ENCODE measurements at regions not wholly inside any gene's neighbourhood (a gene's known extent, or its start where the extent isn't known, plus 50 kb on each side); places are given as distances from the start of the nearest gene placed in this dataset.

DNA sequence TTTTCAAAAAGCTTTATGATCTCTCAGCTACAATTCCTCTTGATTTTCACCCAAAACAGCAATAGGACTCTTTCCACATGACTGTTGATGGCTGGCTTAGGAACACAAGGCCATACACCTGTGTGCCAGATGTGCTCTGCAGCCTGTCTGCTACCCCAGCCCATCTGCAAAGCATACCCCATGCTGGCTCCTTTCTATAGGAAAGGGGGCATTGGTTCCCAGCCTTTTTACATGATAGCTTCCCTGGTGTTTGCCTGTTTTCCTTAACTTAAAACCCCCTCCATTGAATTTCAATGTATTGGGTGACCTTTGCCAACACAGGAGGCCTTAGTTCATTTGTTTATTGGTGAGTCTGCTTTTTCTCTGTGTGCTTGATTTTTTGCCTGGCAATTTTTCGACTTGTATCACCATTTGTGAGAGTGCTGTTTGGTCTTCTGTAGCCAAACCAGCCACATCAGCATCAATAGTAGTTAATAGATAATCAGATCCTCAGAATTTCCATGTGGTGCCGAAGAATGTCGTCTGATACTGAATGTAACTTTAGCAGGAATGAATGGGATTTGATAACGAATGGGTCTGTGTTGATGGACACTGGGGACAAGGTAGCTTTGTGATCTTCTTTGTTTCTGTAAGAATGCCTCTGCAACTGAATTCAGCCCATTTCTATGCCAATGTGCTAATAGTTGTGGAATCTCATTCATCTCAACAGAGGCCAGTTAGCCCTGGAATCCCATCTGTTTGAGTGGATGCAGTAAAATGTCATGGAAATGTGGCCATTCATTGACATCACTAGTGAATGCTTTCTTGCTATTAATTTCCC, 272.2 kb upstream of the RARB start:
- no peak for DNase-seq (ENCODE audit: low read depth)
- TF ChIP-seq, protein P1, sequence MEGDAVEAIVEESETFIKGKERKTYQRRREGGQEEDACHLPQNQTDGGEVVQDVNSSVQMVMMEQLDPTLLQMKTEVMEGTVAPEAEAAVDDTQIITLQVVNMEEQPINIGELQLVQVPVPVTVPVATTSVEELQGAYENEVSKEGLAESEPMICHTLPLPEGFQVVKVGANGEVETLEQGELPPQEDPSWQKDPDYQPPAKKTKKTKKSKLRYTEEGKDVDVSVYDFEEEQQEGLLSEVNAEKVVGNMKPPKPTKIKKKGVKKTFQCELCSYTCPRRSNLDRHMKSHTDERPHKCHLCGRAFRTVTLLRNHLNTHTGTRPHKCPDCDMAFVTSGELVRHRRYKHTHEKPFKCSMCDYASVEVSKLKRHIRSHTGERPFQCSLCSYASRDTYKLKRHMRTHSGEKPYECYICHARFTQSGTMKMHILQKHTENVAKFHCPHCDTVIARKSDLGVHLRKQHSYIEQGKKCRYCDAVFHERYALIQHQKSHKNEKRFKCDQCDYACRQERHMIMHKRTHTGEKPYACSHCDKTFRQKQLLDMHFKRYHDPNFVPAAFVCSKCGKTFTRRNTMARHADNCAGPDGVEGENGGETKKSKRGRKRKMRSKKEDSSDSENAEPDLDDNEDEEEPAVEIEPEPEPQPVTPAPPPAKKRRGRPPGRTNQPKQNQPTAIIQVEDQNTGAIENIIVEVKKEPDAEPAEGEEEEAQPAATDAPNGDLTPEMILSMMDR (IDR thresholded peaks at IDR 0.05; ENCODE audit: insufficient read depth, low read length) = no peak

DNA sequence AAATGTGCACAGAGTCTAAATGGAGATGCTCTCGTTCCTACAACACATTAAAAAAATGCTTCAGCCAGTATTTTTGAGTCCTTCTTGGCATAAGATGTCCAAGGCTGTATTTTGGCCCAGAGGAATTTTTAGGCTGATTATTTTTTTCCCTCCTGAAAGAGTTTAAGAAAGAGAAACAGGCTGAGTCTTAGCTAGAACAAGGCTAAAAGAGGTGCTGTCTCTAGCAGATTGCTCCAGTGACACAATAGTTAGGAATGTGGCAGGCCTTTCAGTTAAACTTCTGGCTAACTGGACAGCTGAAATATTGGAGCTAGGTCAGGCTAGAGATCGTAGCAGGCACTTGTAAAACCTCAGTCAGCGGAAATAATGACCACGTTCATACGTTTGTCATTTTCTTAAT, 271.4 kb upstream of the RARB start:
- TF ChIP-seq, protein P1 (IDR thresholded peaks at IDR 0.05; ENCODE audit: insufficient read depth, low read length) = no peak
- no peak overlapping the region for H3K4me3 ChIP-seq (ENCODE audit: low read depth, low read length)
- DNase-seq (ENCODE audit: low read depth) = peak; percentile 49

More for the DNA sequence above, 272.2 kb upstream of the RARB start:
- no peak overlapping the region for H3K4me3 ChIP-seq (ENCODE audit: low read depth, low read length)

DNA sequence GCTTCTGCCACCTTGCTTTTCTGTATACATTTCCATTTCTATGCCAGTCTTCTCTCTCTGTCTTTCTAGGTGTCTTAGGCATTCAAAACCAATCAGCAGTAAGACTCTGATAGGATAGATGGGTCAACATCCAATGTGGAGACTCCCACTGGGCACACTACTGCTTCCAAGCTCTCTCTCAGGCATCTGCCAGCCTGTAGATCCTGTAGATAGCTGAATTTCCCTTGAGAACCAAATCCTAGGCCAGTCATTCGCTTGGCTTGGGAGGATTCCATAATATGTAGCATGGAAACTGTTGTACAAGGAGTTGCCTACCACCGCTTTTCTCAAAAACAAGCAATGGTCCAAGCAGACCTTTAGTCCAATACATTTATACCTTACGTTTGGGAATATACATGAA, 262.8 kb upstream of the RARB start:
- H3K4me3 ChIP-seq (ENCODE audit: low read depth, low read length) = no peak overlapping the region
- no peak for DNase-seq (ENCODE audit: low read depth)
- TF ChIP-seq, protein P1 (IDR thresholded peaks at IDR 0.05; ENCODE audit: insufficient read depth, low read length) = no peak

DNA sequence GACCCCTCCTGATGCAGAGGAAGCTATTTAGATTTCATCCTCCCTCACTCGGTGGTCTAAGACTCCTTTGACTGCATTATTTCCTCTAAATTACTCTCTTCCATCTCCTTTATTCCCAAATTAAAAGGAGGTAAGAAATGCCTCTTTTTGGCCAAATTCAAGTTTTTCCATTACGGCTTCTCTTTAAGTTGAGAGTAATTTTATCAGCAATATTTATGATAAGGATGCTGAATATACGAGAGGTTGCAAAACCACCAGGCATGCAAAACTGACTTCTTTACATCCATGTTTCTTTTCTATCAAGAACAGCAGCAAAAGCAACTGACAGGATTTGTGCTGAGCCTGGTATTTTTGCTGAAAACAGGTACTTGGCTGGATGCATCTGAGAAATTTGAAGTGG, 262.0 kb upstream of the RARB start:
- H3K4me3 ChIP-seq (ENCODE audit: low read depth, low read length) = no peak overlapping the region
- TF ChIP-seq, protein P1 (IDR thresholded peaks at IDR 0.05; ENCODE audit: insufficient read depth, low read length) = no peak
- no peak for DNase-seq (ENCODE audit: low read depth)

DNA sequence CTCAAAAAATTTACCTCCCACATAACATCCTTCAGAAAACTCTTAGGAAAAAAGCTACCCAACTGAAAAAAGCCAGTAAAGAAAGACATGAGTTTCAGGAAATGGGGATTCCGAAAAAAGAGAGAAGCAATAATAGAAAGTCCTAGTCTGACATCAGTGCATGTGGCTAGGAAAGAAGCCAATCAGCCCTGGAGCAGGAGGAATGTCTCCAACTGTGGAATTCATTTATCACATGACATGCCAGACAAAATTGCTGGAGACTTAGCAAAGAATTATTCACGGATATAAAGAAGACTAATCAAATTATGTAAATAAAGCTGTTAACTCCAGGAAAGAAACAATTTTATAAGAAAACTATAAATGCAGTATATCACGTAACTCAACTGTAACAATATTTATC, 258.9 kb upstream of the RARB start:
- no peak overlapping the region for H3K4me3 ChIP-seq (ENCODE audit: low read depth, low read length)
- TF ChIP-seq, protein P1 (IDR thresholded peaks at IDR 0.05; ENCODE audit: insufficient read depth, low read length) = no peak
- no peak for DNase-seq (ENCODE audit: low read depth)

DNA sequence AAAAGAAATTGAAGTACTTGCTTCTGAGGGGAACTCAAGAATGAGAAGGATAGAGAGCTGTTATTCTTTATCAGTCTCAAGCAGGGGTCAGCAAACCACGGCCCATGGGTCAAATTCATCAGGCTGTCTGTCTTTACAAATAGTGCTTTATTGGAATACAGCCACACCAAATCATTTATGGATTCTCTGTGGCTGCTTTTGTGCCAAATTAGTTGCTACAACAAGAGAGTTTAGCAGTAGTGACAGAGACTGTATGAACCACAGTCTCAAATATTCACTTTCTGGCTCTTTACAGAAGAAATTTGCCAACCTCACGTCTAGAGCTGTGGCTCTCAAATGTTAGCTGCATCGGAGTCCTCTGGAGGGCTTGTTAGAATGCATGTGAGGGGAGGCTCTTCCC, 258.0 kb upstream of the RARB start:
- TF ChIP-seq, protein P1 (IDR thresholded peaks at IDR 0.05; ENCODE audit: insufficient read depth, low read length) = no peak
- no peak for DNase-seq (ENCODE audit: low read depth)
- H3K4me3 ChIP-seq (ENCODE audit: low read depth, low read length) = no peak overlapping the region
